NCI-H460 (cell line): ENCODE measurements at regions not wholly inside any gene's neighbourhood (a gene's known extent, or its start where the extent isn't known, plus 50 kb on each side); places are given as distances from the start of the nearest gene placed in this dataset.

Source experiments
- DNase-seq: peaks from one replicate; pipeline ENCODE4 v3.0.0-alpha.2; 2016; ENCODE audit warnings: low read depth; ENCODE audit errors: extremely low read depth

DNA sequence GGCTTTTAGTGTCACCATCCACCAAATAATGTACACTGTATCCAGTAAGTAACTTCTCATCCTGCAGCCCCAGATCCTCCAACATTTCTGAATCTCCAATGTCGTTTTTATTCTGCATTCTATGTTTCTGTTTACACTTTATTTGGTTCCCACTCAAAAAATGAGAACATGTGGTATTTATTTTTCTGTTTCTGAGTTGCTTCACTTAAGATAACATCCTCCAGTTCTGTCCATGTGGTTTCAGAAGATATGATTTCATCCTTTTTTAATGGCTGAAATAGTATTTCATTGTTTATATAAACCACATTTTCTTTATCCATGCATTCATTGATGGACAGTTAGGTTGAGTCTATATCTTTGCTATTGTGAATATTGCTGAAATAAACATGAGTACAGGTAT is 677.3 kb upstream of the FTMT start:
- no peak for DNase-seq

- no peak for DNase-seq
Measured at GRCh38 chr5:121175986-121176385, 675.7 kb upstream of the FTMT start.

- DNase-seq: no peak
Measured at GRCh38 chr5:121182788-121183490, 668.7 kb upstream of the FTMT start.

GRCh38 chr5:121188849-121189248 is 662.8 kb upstream of the FTMT start:
- DNase-seq: no peak

- DNase-seq: no peak
Measured at GRCh38 chr5:121189342-121190305, 662.1 kb upstream of the FTMT start.

- DNase-seq: no peak
Measured at GRCh38 chr5:121199216-121199999, 652.3 kb upstream of the FTMT start.

- DNase-seq: no peak
Measured at GRCh38 chr5:121218086-121218485, 633.6 kb upstream of the FTMT start.

GRCh38 chr5:121221483-121221882 is 630.2 kb upstream of the FTMT start:
- no peak for DNase-seq

GRCh38 chr5:121226765-121227164 is 624.9 kb upstream of the FTMT start:
- DNase-seq: no peak

GRCh38 chr5:121239951-121240350 is 611.7 kb upstream of the FTMT start:
- no peak for DNase-seq

GRCh38 chr5:121246971-121247370 is 604.7 kb upstream of the FTMT start:
- no peak for DNase-seq

DNA sequence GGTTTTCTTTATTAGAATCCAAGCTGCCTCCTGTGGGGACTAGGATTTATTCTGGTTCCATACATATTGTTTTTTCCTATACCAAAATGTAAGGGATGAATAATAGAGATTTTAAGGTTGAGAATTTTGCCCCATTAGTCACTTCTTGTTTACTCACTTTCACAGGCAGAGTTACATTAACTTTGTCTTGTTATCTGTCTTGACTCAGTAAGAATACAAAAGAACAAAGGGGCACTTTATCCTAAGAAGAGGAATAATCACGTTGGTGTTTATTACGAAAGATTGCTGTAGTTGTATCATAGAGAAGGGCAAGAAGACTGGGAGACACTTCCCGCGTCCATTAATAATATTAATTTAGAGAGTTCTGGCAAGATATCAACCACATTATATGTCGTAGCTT is 599.7 kb upstream of the FTMT start:
- DNase-seq: peak; percentile 76

DNA sequence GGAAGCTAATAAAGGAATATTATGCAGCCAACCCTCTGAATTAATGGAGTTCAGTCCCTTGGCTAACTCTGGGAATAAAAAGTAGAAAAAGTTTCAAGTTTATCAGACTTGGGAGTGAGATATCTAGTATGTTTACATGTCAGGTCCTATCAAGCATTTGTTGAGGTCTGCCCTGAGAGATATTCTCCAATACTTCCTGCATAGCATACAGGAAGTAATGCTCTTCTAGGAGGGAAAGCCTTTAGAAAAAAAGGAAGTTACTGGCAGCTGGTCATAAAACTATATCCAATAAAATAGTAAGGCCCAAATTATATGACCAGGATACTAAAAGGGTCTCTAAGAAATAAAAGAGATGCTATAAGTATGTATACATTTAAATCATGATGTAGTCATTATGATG is 594.1 kb upstream of the FTMT start:
- DNase-seq: no peak

DNA sequence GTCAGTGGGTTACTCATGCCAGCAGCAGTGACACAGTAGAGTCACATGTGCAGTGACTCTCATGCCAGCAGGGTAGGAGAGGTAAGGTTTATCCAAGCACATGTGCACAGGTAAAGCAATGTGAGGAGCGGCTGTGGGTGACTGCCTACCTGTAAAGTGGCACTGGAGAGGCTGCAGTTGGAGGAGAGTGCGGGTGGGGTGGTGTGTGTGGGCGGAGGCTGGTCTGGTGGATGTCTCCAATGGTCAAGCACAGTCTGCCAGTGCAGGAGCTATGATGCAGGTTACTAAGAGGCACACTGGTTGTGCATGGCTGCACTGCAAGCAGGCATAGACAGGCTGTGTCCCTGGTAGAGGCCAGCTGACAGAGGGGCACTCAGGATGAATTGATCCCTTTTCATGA is 588.2 kb upstream of the FTMT start:
- DNase-seq: no peak

GRCh38 chr5:121264605-121265004 is 587.1 kb upstream of the FTMT start:
- no peak for DNase-seq

DNA sequence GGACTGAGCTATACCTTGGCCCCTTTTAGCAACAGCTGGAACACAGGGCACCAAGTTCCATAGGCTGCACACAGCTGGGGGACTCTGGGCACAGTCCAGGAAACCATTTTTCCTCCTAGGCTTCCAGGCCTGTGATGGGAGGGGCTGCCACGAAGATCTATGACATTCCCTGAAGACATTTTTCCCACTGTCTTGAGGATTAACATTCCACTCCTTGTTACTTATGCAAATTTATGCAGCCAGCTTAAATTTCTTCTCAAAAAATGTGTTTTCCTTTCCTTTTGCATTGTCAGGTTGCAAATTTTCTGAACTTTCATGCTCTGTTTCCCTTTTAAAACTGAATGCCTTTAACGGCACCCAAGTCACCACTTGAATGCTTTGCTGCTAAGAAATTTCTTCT is 580.1 kb upstream of the FTMT start:
- DNase-seq: no peak

DNA sequence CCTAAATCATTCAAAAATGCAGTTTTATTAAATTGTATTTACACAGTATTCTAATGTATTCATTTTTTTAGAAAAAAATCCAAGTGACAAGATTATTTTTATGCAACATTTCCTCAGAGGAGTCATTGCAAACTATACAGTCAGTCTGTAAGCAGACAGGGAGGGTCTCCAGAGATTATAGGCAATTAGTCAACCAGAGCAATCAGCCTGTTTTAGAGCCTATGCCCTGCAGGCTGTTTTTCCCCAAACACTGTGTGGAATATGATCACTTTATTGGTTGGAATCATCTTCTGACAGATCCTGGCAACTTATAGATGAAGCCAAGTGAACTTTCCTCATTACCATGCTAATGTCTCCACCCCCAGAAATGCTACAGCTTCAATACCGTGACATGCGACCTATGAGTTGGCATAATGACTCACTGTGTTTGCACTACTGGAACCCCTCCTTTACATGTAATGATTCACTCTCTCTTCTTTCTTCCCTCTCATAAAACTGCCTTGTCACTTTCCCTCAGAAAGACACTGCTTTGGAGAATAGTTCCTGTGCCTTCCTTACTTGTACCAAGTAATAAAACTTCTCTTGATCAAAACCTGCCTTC is 577.7 kb upstream of the FTMT start:
- DNase-seq: peak; percentile 98

- DNase-seq: no peak
Measured at GRCh38 chr5:121279801-121280200, 571.9 kb upstream of the FTMT start.

DNA sequence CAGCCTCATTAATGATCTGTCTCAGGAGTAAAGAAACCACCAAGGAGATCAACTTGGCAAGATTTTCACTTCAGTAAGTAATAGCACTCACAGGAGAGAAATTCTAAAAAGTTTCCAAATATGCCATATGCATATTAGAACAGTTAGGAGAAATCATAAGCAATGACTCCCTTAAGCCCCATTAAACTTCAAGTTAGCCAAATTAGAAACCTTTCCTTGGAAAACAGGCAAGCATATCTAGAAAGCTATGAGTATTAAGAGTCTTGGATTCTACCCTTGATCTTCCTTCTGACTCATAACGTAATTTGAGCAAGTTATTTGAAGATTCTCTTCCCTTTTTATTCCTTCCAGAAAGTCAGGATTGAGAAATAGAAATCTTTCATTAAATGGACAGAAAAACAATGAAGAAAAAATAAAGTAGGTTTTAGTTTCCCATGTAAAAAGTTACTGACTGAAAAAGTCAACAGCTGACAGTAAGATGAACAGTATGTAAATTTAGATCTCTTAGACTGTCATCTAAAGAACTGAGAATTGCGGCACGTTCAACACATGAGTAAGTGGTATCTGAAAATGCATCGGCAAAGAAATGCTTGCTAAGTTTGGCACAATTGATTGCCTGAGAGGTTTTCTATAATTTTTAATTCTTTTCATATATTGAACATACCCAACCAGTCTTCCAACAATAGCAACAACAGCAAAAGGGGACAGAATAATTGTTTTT is 565.7 kb upstream of the FTMT start:
- DNase-seq: no peak

DNA sequence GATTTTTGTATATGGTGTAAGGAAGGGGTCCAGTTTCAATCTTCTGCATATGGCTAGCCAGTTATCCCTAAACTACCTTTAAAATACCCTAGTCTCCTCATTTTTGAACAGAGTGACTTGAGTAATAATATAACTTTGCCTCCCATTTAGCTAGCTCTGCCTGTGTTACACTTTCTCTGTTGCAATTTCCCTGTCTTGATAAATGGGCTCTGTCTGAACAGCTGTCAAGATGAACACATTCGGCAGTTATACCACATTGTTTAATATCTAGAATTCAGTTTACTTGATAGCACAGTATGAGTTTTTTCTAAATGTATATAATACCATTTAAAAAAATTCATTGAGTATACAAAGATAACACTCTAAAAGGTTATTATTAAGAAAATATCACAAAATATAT is 562.9 kb upstream of the FTMT start:
- DNase-seq: no peak
